Vagina (tissue), 2 donors: ENCODE measurements at regions not wholly inside any gene's neighbourhood (a gene's known extent, or its start where the extent isn't known, plus 50 kb on each side); places are given as distances from the start of the nearest gene placed in this dataset.

Experiments
- DNase-seq, 2 donors: peaks; one replicate each; pipeline ENCODE4 v3.0.0-alpha.2; 2017; ENCODE audit errors: extremely low spot score in 2 of 2
- H3K27ac ChIP-seq: fragments of 200-600 bp; sonication (generic); one replicate; pipeline ENCODE4 v1.5.1; 2019
- H3K27me3 ChIP-seq: fragments of 200-600 bp; sonication (generic); one replicate; pipeline ENCODE4 v1.5.1; 2019
- H3K36me3 ChIP-seq, 2 donors: fragments of 200-600 bp; sonication (generic); one replicate each; pipeline ENCODE4 v1.5.1; 2017 to 2019
- H3K4me1 ChIP-seq: fragments of 200-600 bp; sonication (generic); one replicate; pipeline ENCODE4 v1.5.1; 2019
- H3K4me3 ChIP-seq, 2 donors: fragments of 200-600 bp; sonication (generic); 1 replicate in 1 of 2; 2 replicates in 1 of 2; pipeline ENCODE4 v1.5.1; 2016 to 2019
- H3K9me3 ChIP-seq: fragments of 200-600 bp; sonication (generic); one replicate; pipeline ENCODE4 v1.5.1; 2019
- POLR2A ChIP-seq, 2 donors: fragments of 450-650 bp; IDR thresholded peaks; one replicate each; pipeline ENCODE4 v1.6.1; 2017; ENCODE audit warnings: antibody characterized with exemption in 2 of 2, mild to moderate bottlenecking in 2 of 2, moderate library complexity in 2 of 2
- POLR2AphosphoS5 ChIP-seq, 2 donors: sonication (generic); formaldehyde crosslinking; IDR thresholded peaks; one replicate each; pipeline ENCODE4 v1.9.0; 2017; ENCODE audit warnings: antibody characterized with exemption in 2 of 2, mild to moderate bottlenecking in 2 of 2, low read depth in 1 of 2; ENCODE audit not compliant: insufficient read depth in 1 of 2
- intact Hi-C: fragments of 100-400 bp; cut with DNase I; formaldehyde crosslinking; loops from one replicate; pipeline ENCODE4 v1.15.1; 2023
- TF ChIP-seq, protein P1 (sequence below), 3 experiments: fragments of 450-650 bp in 2 of 3; fragments of 200-600 bp in 1 of 3; sonication (generic) in 1 of 3; IDR thresholded peaks; one replicate each; pipeline ENCODE4 v1.5.1; 2017 to 2019; ENCODE audit warnings: antibody characterized with exemption in 3 of 3, mild to moderate bottlenecking in 2 of 3, moderate library complexity in 2 of 3

- no peak for TF ChIP-seq POLR2A (IDR thresholded peaks at IDR 0.05)
- no peak for TF ChIP-seq POLR2AphosphoS5 (IDR thresholded peaks at IDR 0.05; ENCODE audit: insufficient read depth in 1 of 2, low read depth in 1 of 2)
- TF ChIP-seq, protein P1, sequence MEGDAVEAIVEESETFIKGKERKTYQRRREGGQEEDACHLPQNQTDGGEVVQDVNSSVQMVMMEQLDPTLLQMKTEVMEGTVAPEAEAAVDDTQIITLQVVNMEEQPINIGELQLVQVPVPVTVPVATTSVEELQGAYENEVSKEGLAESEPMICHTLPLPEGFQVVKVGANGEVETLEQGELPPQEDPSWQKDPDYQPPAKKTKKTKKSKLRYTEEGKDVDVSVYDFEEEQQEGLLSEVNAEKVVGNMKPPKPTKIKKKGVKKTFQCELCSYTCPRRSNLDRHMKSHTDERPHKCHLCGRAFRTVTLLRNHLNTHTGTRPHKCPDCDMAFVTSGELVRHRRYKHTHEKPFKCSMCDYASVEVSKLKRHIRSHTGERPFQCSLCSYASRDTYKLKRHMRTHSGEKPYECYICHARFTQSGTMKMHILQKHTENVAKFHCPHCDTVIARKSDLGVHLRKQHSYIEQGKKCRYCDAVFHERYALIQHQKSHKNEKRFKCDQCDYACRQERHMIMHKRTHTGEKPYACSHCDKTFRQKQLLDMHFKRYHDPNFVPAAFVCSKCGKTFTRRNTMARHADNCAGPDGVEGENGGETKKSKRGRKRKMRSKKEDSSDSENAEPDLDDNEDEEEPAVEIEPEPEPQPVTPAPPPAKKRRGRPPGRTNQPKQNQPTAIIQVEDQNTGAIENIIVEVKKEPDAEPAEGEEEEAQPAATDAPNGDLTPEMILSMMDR (IDR thresholded peaks at IDR 0.05), result no peak
- DNase-seq, result no peak
- Histone ChIP-seq H3K9me3 (no peaks in the 10 kb centered on the region), H3K36me3 (no peaks in the 10 kb centered on the region), H3K4me1 (no peaks in the 10 kb centered on the region), H3K4me3 (no peak overlapping the region), H3K27me3 (no peaks in the 10 kb centered on the region), H3K27ac (no peak overlapping the region)
- intact Hi-C loops, result no loop called here
Observed at GRCh38 chr2:52431352-52431760, 1336.2 kb upstream of the CHAC2 start.

DNA sequence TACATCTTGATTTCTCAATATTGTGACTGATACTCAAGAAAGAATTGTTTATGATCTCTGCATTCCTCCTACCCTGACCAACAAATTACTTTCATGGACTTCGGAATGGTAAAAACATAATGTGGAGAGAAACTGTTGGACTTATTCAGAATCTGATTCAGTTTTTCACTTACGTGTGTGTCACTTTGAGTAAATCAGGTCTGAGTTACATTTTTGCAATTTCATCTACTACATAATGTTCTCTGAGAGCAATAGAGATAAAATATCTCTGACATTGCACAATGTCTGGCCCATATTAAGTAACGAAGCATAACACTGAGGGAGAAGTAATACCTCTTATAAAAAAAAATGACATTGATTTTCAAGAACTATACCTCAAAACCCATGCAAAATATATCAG is 1337.9 kb upstream of the CHAC2 start:
- intact Hi-C loops, result no loop called here
- no peak overlapping the region for H3K27ac ChIP-seq
- TF ChIP-seq, protein P1 (IDR thresholded peaks at IDR 0.05), result no peak
- TF ChIP-seq POLR2A (IDR thresholded peaks at IDR 0.05) (no peak), POLR2AphosphoS5 (IDR thresholded peaks at IDR 0.05; ENCODE audit: insufficient read depth in 1 of 2, low read depth in 1 of 2) (no peak)
- no peaks in the 10 kb centered on the region for H3K4me1 ChIP-seq
- no peaks in the 10 kb centered on the region for H3K36me3 ChIP-seq
- no peaks in the 10 kb centered on the region for H3K9me3 ChIP-seq
- DNase-seq, result no peak
- no peaks in the 10 kb centered on the region for H3K27me3 ChIP-seq
- no peak overlapping the region for H3K4me3 ChIP-seq

DNA sequence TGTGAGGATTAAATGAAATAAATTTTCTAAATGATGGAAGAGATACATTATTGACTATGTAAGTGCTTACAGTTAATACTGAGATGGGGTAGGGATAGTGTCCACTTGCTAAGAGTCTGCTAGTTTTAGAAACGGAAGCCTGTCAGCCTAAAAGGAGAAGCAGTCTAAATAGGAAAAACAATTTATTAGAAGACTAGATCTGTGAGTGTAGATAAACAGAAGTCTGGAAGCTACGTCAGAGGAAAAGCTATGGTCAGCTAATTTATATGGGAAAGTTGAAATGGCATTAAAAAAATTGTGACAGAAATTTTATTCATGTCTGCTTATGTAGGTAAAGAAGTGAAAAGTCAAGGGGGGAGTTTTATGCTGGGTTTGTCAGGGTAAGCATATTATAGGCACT is 1338.4 kb upstream of the CHAC2 start:
- no peak for TF ChIP-seq POLR2AphosphoS5 (IDR thresholded peaks at IDR 0.05; ENCODE audit: insufficient read depth in 1 of 2, low read depth in 1 of 2)
- TF ChIP-seq POLR2A (IDR thresholded peaks at IDR 0.05), result no peak
- TF ChIP-seq, protein P1 (IDR thresholded peaks at IDR 0.05), result no peak
- H3K4me3 ChIP-seq, result no peak overlapping the region
- intact Hi-C loops, result no loop called here

DNA sequence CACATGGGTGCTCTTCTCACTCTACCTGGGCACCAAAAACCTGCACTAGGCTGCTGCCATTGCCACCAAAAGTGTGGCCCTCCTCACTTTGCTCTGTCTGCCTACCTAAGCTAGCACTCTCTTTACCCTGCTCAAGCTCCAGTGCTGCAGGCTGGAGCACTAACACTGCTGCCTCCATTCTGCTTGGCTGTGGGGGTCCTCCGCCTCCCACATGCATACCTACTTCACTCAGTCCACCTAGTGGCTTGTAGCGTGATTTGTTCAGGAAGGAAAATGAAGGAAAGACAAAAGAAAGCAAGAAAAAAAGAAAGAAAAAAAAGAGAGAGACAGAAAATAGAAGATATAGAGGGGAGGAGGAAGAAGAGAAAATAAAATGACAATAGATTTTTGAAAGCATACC is 1339.4 kb upstream of the CHAC2 start:
- TF ChIP-seq, protein P1 (IDR thresholded peaks at IDR 0.05), result no peak
- no peak for TF ChIP-seq POLR2AphosphoS5 (IDR thresholded peaks at IDR 0.05; ENCODE audit: insufficient read depth in 1 of 2, low read depth in 1 of 2)
- TF ChIP-seq POLR2A (IDR thresholded peaks at IDR 0.05), result no peak
- Histone ChIP-seq H3K36me3 (no peaks in the 10 kb centered on the region), H3K9me3 (no peaks in the 10 kb centered on the region), H3K27ac (no peak overlapping the region), H3K4me3 (no peak overlapping the region), H3K4me1 (no peaks in the 10 kb centered on the region), H3K27me3 (no peaks in the 10 kb centered on the region)
- intact Hi-C loops, result no loop called here
- no peak for DNase-seq

More for the DNA sequence above, 1338.4 kb upstream of the CHAC2 start:
- H3K27me3 ChIP-seq, result no peaks in the 10 kb centered on the region
- no peak for DNase-seq
- H3K27ac ChIP-seq, result no peak overlapping the region
- no peaks in the 10 kb centered on the region for H3K36me3 ChIP-seq
- no peaks in the 10 kb centered on the region for H3K9me3 ChIP-seq
- no peaks in the 10 kb centered on the region for H3K4me1 ChIP-seq

GRCh38 chr2:52423655-52424054 is 1343.9 kb upstream of the CHAC2 start:
- intact Hi-C loops, result no loop called here
- Histone ChIP-seq H3K27me3 (no peaks in the 10 kb centered on the region), H3K9me3 (no peaks in the 10 kb centered on the region), H3K36me3 (no peaks in the 10 kb centered on the region), H3K4me3 (no peak overlapping the region), H3K4me1 (no peaks in the 10 kb centered on the region), H3K27ac (no peak overlapping the region)
- DNase-seq, result no peak
- no peak for TF ChIP-seq POLR2AphosphoS5 (IDR thresholded peaks at IDR 0.05; ENCODE audit: insufficient read depth in 1 of 2, low read depth in 1 of 2)
- no peak for TF ChIP-seq POLR2A (IDR thresholded peaks at IDR 0.05)
- TF ChIP-seq, protein P1 (IDR thresholded peaks at IDR 0.05), result no peak
